ENCODE measurements at regions not wholly inside any gene's neighbourhood (a gene's known extent, or its start where the extent isn't known, plus 50 kb on each side); places are given as distances from the start of the nearest gene placed in this dataset.

GRCh38 chr22:49021926-49022815, 805.5 kb downstream of the BRD1 start:
- no peak for TF ChIP-seq CTCF (IDR thresholded peaks at IDR 0.05 in 8 of 11, conservative IDR thresholded peaks at IDR 0.05 in 3 of 11)
- TF ChIP-seq POLR2A (IDR thresholded peaks at IDR 0.05): no peak
- TF ChIP-seq POLR2AphosphoS5 (IDR thresholded peaks at IDR 0.05): no peak

All from spleen (tissue), 7 donors.